Karpas-422 (cell line): ENCODE measurements at regions not wholly inside any gene's neighbourhood (a gene's known extent, or its start where the extent isn't known, plus 50 kb on each side); places are given as distances from the start of the nearest gene placed in this dataset.

Experiments used
- DNase-seq: peaks from one replicate; pipeline ENCODE4 v3.0.0-alpha.2; 2015
- H2AFZ ChIP-seq: fragments of 200-600 bp; sonication (generic); 2 replicates; pipeline ENCODE4 v1.6.1; 2014; ENCODE audit warnings: antibody characterized with exemption, low read length, mixed read lengths
- H3K27ac ChIP-seq: fragments of 200-600 bp; sonication (generic); 2 replicates; pipeline ENCODE4 v1.5.1; 2014; ENCODE audit warnings: mild to moderate bottlenecking, low read length, moderate library complexity
- H3K27me3 ChIP-seq: fragments of 200-600 bp; sonication (generic); 2 replicates; pipeline ENCODE4 v1.6.1; 2014; ENCODE audit warnings: low read length, mixed read lengths
- H3K36me3 ChIP-seq: fragments of 200-600 bp; sonication (generic); 2 replicates; pipeline ENCODE4 v1.6.1; 2014; ENCODE audit warnings: low read length, mixed read lengths; ENCODE audit not compliant: insufficient read depth
- H3K4me1 ChIP-seq: fragments of 200-600 bp; sonication (generic); 2 replicates; pipeline ENCODE4 v1.6.1; 2014; ENCODE audit warnings: mild to moderate bottlenecking, low read length, mixed read lengths
- H3K4me2 ChIP-seq: fragments of 200-600 bp; sonication (generic); 2 replicates; pipeline ENCODE4 v1.6.1; 2014; ENCODE audit warnings: low read length, low read depth, mild to moderate bottlenecking; ENCODE audit not compliant: poor library complexity, severe bottlenecking
- H3K4me3 ChIP-seq: fragments of 200-600 bp; sonication (generic); 2 replicates; pipeline ENCODE4 v1.5.1; 2014; ENCODE audit warnings: mild to moderate bottlenecking, antibody characterized with exemption, low read length, mixed read lengths
- H3K79me2 ChIP-seq: fragments of 200-600 bp; sonication (generic); 2 replicates; pipeline ENCODE4 v1.6.1; 2014; ENCODE audit warnings: mild to moderate bottlenecking, low read length, mixed read lengths
- H3K9ac ChIP-seq: fragments of 200-600 bp; sonication (generic); 2 replicates; pipeline ENCODE4 v1.6.0; 2014; ENCODE audit warnings: low read length
- H3K9me2 ChIP-seq: fragments of 200-600 bp; sonication (generic), shearing (Covaris generic); replicated peaks from 2 replicates; pipeline ENCODE4 v1.6.0; 2014; ENCODE audit warnings: mild to moderate bottlenecking, low read length, moderate library complexity; ENCODE audit not compliant: insufficient read depth
- H3K9me3 ChIP-seq: fragments of 300-700, 200-600 bp; sonication (generic); 2 replicates; pipeline ENCODE4 v1.6.1; 2014; ENCODE audit warnings: low read length, mixed read lengths
- H4K20me1 ChIP-seq: fragments of 200-600 bp; sonication (generic); 2 replicates; pipeline ENCODE4 v1.6.1; 2014; ENCODE audit warnings: mild to moderate bottlenecking, antibody characterized with exemption, low read length, low read depth; ENCODE audit not compliant: insufficient read depth

DNA sequence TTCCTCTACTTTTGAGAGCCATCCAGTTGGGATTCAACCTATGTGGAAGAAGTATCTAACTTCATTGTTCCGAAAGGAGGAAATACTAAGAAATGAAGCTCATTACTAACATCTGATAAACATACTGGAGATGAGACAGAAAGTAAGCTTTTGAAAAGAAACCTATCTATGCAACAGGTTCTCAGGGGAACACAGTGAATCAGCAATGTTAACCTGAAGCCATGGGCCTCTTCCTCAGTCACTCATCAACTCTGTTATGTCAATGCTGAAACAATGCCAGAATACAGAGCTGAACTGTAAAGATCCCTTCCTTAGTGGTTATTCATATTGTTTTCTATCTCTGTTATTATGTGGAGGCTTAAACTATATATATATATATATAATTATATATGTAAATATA lies 55.5 kb upstream of the ESRRG start:
- no peak overlapping the region for H3K4me2 ChIP-seq
- H3K9ac ChIP-seq: no peak overlapping the region
- H4K20me1 ChIP-seq: no peaks in the 10 kb centered on the region
- DNase-seq: no peak
- H2AFZ ChIP-seq: no peak overlapping the region
- no peak overlapping the region for H3K27ac ChIP-seq
- H3K27me3 ChIP-seq: no peaks in the 10 kb centered on the region
- H3K36me3 ChIP-seq: no peaks in the 10 kb centered on the region
- H3K9me3 ChIP-seq: no peaks in the 10 kb centered on the region
- no peak overlapping the region for H3K4me3 ChIP-seq
- H3K79me2 ChIP-seq: no peaks in the 10 kb centered on the region
- H3K4me1 ChIP-seq: no peaks in the 10 kb centered on the region
- no peaks in the 10 kb centered on the region for H3K9me2 ChIP-seq

DNA sequence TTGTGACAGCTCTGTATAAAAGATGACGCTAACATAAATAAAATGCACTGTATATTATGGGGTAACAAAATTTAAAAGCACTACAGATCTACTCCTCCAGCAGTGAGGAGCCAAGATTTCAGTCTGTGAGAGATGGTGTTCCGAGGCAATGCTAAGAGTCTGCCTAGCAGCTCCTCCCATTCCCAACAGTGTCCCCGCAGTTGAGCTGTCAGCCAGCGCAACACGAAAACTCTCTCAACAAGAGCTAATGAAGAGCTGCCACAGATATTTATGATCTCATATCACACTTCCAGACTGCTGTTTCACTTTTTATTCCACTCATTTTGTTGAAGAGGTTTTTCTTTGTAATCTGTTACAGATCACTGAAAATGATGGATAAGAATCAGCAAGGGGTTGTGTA lies 53.9 kb upstream of the ESRRG start:
- Histone ChIP-seq H3K36me3 (no peaks in the 10 kb centered on the region), H3K27ac (no peak overlapping the region), H3K4me3 (no peak overlapping the region), H4K20me1 (no peaks in the 10 kb centered on the region), H3K9me2 (no peaks in the 10 kb centered on the region), H3K4me2 (no peak overlapping the region), H3K79me2 (no peaks in the 10 kb centered on the region), H3K27me3 (no peaks in the 10 kb centered on the region), H2AFZ (no peak overlapping the region), H3K4me1 (no peaks in the 10 kb centered on the region), H3K9ac (no peak overlapping the region), H3K9me3 (no peaks in the 10 kb centered on the region)
- no peak for DNase-seq
